ENCODE measurements at regions not wholly inside any gene's neighbourhood (a gene's known extent, or its start where the extent isn't known, plus 50 kb on each side); places are given as distances from the start of the nearest gene placed in this dataset.

- Mint-ChIP-seq H3K27ac (ENCODE audit: unreplicated experiment) (no peak overlapping the region), H3K4me1 (ENCODE audit: unreplicated experiment) (no peaks in the 10 kb centered on the region), H3K27me3 (ENCODE audit: unreplicated experiment) (peaks cover 10% of the 10 kb centered on the region), H3K36me3 (ENCODE audit: unreplicated experiment) (no peaks in the 10 kb centered on the region), H3K4me3 (ENCODE audit: unreplicated experiment) (no peak overlapping the region), H3K9me3 (ENCODE audit: unreplicated experiment) (no peaks in the 10 kb centered on the region)
- no peak for DNase-seq (ENCODE audit: extremely low spot score, unreplicated experiment)
- no peak for TF ChIP-seq CTCF (IDR thresholded peaks at IDR 0.05)
Measured at GRCh38 chr11:37402663-37403062, 804.6 kb upstream of the RAG2 start.

- Mint-ChIP-seq H3K4me1 (ENCODE audit: unreplicated experiment) (no peaks in the 10 kb centered on the region), H3K4me3 (ENCODE audit: unreplicated experiment) (no peak overlapping the region), H3K27ac (ENCODE audit: unreplicated experiment) (no peak overlapping the region), H3K27me3 (ENCODE audit: unreplicated experiment) (no peaks in the 10 kb centered on the region), H3K9me3 (ENCODE audit: unreplicated experiment) (peaks cover 33% of the 10 kb centered on the region), H3K36me3 (ENCODE audit: unreplicated experiment) (no peaks in the 10 kb centered on the region)
- TF ChIP-seq CTCF (IDR thresholded peaks at IDR 0.05) = no peak
- DNase-seq (ENCODE audit: extremely low spot score, unreplicated experiment) = no peak
Measured at GRCh38 chr11:37394236-37394870, 796.3 kb upstream of the RAG2 start.

GRCh38 chr11:37391615-37392014 lies 793.6 kb upstream of the RAG2 start:
- Mint-ChIP-seq H3K9me3 (ENCODE audit: unreplicated experiment) (peaks cover 33% of the 10 kb centered on the region), H3K27me3 (ENCODE audit: unreplicated experiment) (peaks cover 4% of the 10 kb centered on the region), H3K36me3 (ENCODE audit: unreplicated experiment) (no peaks in the 10 kb centered on the region), H3K27ac (ENCODE audit: unreplicated experiment) (no peak overlapping the region), H3K4me1 (ENCODE audit: unreplicated experiment) (no peaks in the 10 kb centered on the region), H3K4me3 (ENCODE audit: unreplicated experiment) (no peak overlapping the region)
- DNase-seq (ENCODE audit: extremely low spot score, unreplicated experiment) = no peak
- TF ChIP-seq CTCF (IDR thresholded peaks at IDR 0.05) = no peak

- H3K4me1 Mint-ChIP-seq (ENCODE audit: unreplicated experiment) = no peaks in the 10 kb centered on the region
- H3K9me3 Mint-ChIP-seq (ENCODE audit: unreplicated experiment) = peaks cover 25% of the 10 kb centered on the region
- no peak overlapping the region for H3K4me3 Mint-ChIP-seq (ENCODE audit: unreplicated experiment)
- no peak for TF ChIP-seq CTCF (IDR thresholded peaks at IDR 0.05)
- DNase-seq (ENCODE audit: extremely low spot score, unreplicated experiment) = no peak
- no peak overlapping the region for H3K27ac Mint-ChIP-seq (ENCODE audit: unreplicated experiment)
- H3K27me3 Mint-ChIP-seq (ENCODE audit: unreplicated experiment) = peaks cover 4% of the 10 kb centered on the region
- no peaks in the 10 kb centered on the region for H3K36me3 Mint-ChIP-seq (ENCODE audit: unreplicated experiment)
Measured at GRCh38 chr11:37390576-37391083, 792.6 kb upstream of the RAG2 start.

- Mint-ChIP-seq H3K9me3 (ENCODE audit: unreplicated experiment) (peaks cover 16% of the 10 kb centered on the region), H3K4me3 (ENCODE audit: unreplicated experiment) (no peak overlapping the region), H3K27ac (ENCODE audit: unreplicated experiment) (no peak overlapping the region), H3K36me3 (ENCODE audit: unreplicated experiment) (no peaks in the 10 kb centered on the region), H3K27me3 (ENCODE audit: unreplicated experiment) (no peaks in the 10 kb centered on the region), H3K4me1 (ENCODE audit: unreplicated experiment) (no peaks in the 10 kb centered on the region)
- DNase-seq (ENCODE audit: extremely low spot score, unreplicated experiment) = no peak
- no peak for TF ChIP-seq CTCF (IDR thresholded peaks at IDR 0.05)
Measured at GRCh38 chr11:37378958-37379357, 780.9 kb upstream of the RAG2 start.

Data from osteocyte (in vitro differentiated cells).